GM23248 (cell line): ENCODE measurements at regions not wholly inside any gene's neighbourhood (a gene's known extent, or its start where the extent isn't known, plus 50 kb on each side); places are given as distances from the start of the nearest gene placed in this dataset.

Source experiments
- DNase-seq: peaks from one replicate; pipeline ENCODE4 v3.0.0-alpha.2; 2015
- H2AFZ ChIP-seq: fragments of 200-600 bp; sonication (generic); 2 replicates; pipeline ENCODE4 v1.6.1; 2016; ENCODE audit warnings: antibody characterized with exemption
- H3F3A ChIP-seq: fragments of 200-600 bp; sonication (generic); 2 replicates; pipeline ENCODE4 v1.6.1; 2016; ENCODE audit warnings: mild to moderate bottlenecking, antibody characterized with exemption, mixed run types; ENCODE audit not compliant: insufficient read depth
- H3K27ac ChIP-seq: fragments of 200-600 bp; sonication (generic); 2 replicates; pipeline ENCODE4 v1.5.1; 2016; ENCODE audit warnings: mild to moderate bottlenecking
- H3K27me3 ChIP-seq: fragments of 200-600 bp; sonication (generic); replicated peaks from 2 replicates; pipeline ENCODE4 v1.6.1; 2016; ENCODE audit warnings: mild to moderate bottlenecking; ENCODE audit not compliant: insufficient read depth
- H3K36me3 ChIP-seq: fragments of 200-600 bp; sonication (generic); 2 replicates; pipeline ENCODE4 v1.6.1; 2016; ENCODE audit warnings: low read depth, mild to moderate bottlenecking
- H3K4me1 ChIP-seq: fragments of 200-600 bp; sonication (generic); 2 replicates; pipeline ENCODE4 v1.6.1; 2016; ENCODE audit warnings: mild to moderate bottlenecking; ENCODE audit not compliant: insufficient read depth
- H3K4me2 ChIP-seq: fragments of 200-600 bp; sonication (generic); one replicate; pipeline ENCODE4 v1.6.1; 2016; ENCODE audit warnings: mild to moderate bottlenecking; ENCODE audit not compliant: unreplicated experiment
- H3K4me3 ChIP-seq: fragments of 200-600 bp; sonication (generic); 2 replicates; pipeline ENCODE4 v1.5.1; 2016; ENCODE audit warnings: mild to moderate bottlenecking
- H3K79me2 ChIP-seq: fragments of 200-600 bp; sonication (generic); 2 replicates; pipeline ENCODE4 v1.6.1; 2016; ENCODE audit warnings: mild to moderate bottlenecking; ENCODE audit not compliant: insufficient read depth
- H3K9ac ChIP-seq: fragments of 200-600 bp; sonication (generic); 2 replicates; pipeline ENCODE4 v1.6.1; 2016; ENCODE audit warnings: mild to moderate bottlenecking
- H3K9me2 ChIP-seq: fragments of 200-600 bp; sonication (generic); 2 replicates; pipeline ENCODE4 v1.6.1; 2016; ENCODE audit warnings: mixed run types, mild to moderate bottlenecking, moderate library complexity; ENCODE audit not compliant: insufficient read depth
- H3K9me3 ChIP-seq: fragments of 200-600 bp; sonication (generic); one replicate; pipeline ENCODE4 v1.6.1; 2017; ENCODE audit warnings: low read depth
- H4K20me1 ChIP-seq: fragments of 200-600 bp; sonication (generic); 2 replicates; pipeline ENCODE4 v1.6.0; 2016; ENCODE audit not compliant: insufficient read depth
- EZH2 ChIP-seq: fragments of 200-600 bp; sonication (generic); IDR thresholded peaks from 2 replicates; pipeline ENCODE4 v1.6.1; 2018; ENCODE audit warnings: antibody characterized with exemption, mild to moderate bottlenecking; ENCODE audit not compliant: insufficient read depth, poor library complexity, severe bottlenecking
- EZH2phosphoT487 ChIP-seq: fragments of 200-600 bp; sonication (generic); IDR thresholded peaks from 2 replicates; pipeline ENCODE4 v1.6.1; 2018; ENCODE audit warnings: antibody characterized with exemption, moderate library complexity, mild to moderate bottlenecking, low read depth; ENCODE audit not compliant: insufficient read depth
- WGBS, 2 experiments: methylation state at CpG; one replicate each; pipeline ENCODE4 v1.1.6; 2015 to 2017; ENCODE audit warnings: low lambda C conversion rate in 2 of 2, low coverage in 1 of 2; ENCODE audit errors: missing lambda C conversion rate in 2 of 2; 5-methylcytosine and 5-hydroxymethylcytosine counted together
- in situ Hi-C: fragments of 300-500 bp; cut with MboI; formaldehyde crosslinking; loops from 2 replicates; pipeline ENCODE4 v1.15.0; 2020

- peaks cover 12% of the 10 kb centered on the region for H3K4me1 ChIP-seq
- no peaks in the 10 kb centered on the region for H3K27me3 ChIP-seq
- no peaks in the 10 kb centered on the region for H3F3A ChIP-seq
- DNase-seq: peak; percentile 45
- H3K79me2 ChIP-seq: no peaks in the 10 kb centered on the region
- H3K4me2 ChIP-seq: peak overlapping the region; percentile 84
- H4K20me1 ChIP-seq: no peaks in the 10 kb centered on the region
- H3K4me3 ChIP-seq: peak overlapping the region; percentile 67
- in situ Hi-C loops: no loop called here
- no peaks in the 10 kb centered on the region for H3K9me2 ChIP-seq
- WGBS, 2 experiments: 23 to 28% methylated on average over 3 of the region's 3 CpGs
- no peak overlapping the region for H3K27ac ChIP-seq
- H2AFZ ChIP-seq: 0 out of 2 replicates have a peak overlapping the region, but pooled peaks have one; percentile 52
- H3K36me3 ChIP-seq: no peaks in the 10 kb centered on the region
- H3K9ac ChIP-seq: peak overlapping the region; percentile 64; the same call in 1 of the 2 replicates
- TF ChIP-seq EZH2phosphoT487 (no peak), EZH2 (no peak)
- no peaks in the 10 kb centered on the region for H3K9me3 ChIP-seq
Observed at GRCh38 chr15:56804938-56805337, 71.6 kb upstream of the ZNF280D start.

DNA sequence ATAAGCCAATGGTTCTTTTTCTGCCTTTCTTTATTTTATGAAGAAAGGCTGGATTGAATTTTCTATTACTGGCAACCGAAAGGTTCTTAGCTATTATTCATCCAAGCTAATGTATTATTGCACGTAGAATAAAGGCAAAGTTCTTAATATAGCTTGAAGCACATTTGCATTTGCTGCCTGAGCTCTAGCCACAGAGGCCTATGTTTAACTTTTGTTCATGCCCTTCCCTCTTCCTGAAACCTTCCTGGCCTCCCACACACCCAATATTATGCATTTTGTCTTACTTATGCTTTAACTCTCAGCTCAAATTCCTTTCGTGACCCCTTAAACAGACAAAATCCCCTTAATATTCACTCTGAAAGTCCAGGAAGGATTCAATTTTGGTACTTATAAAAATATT is 71.0 kb upstream of the ZNF280D start:
- WGBS, 2 experiments: 88 to 95% methylated on average over 3 of the region's 3 CpGs
- H2AFZ ChIP-seq: no peak overlapping the region
- H3K36me3 ChIP-seq: no peaks in the 10 kb centered on the region
- no peak overlapping the region for H3K4me2 ChIP-seq
- no peaks in the 10 kb centered on the region for H3K79me2 ChIP-seq
- no peaks in the 10 kb centered on the region for H3K9me2 ChIP-seq
- in situ Hi-C loops: no loop called here
- H3F3A ChIP-seq: no peaks in the 10 kb centered on the region
- H3K4me1 ChIP-seq: peaks cover 12% of the 10 kb centered on the region
- no peak for DNase-seq
- no peak overlapping the region for H3K27ac ChIP-seq
- TF ChIP-seq EZH2phosphoT487: no peak
- TF ChIP-seq EZH2: no peak
- H3K9me3 ChIP-seq: no peaks in the 10 kb centered on the region
- H3K9ac ChIP-seq: no peak overlapping the region
- H3K4me3 ChIP-seq: no peak overlapping the region
- no peaks in the 10 kb centered on the region for H3K27me3 ChIP-seq
- no peaks in the 10 kb centered on the region for H4K20me1 ChIP-seq

GRCh38 chr15:56802161-56802560 is 68.9 kb upstream of the ZNF280D start:
- H3K4me3 ChIP-seq: no peak overlapping the region
- H2AFZ ChIP-seq: no peak overlapping the region
- H3F3A ChIP-seq: no peaks in the 10 kb centered on the region
- no peak for DNase-seq
- no peak for TF ChIP-seq EZH2
- TF ChIP-seq EZH2phosphoT487: no peak
- no peaks in the 10 kb centered on the region for H3K27me3 ChIP-seq
- no peaks in the 10 kb centered on the region for H3K9me3 ChIP-seq
- in situ Hi-C loops: no loop called here
- no peak overlapping the region for H3K9ac ChIP-seq
- no peaks in the 10 kb centered on the region for H3K36me3 ChIP-seq
- H3K79me2 ChIP-seq: no peaks in the 10 kb centered on the region
- no peaks in the 10 kb centered on the region for H3K9me2 ChIP-seq
- WGBS, 2 experiments: 53 to 54% methylated on average over 1 of the region's 1 CpG
- H3K4me2 ChIP-seq: no peak overlapping the region
- H4K20me1 ChIP-seq: no peaks in the 10 kb centered on the region
- no peak overlapping the region for H3K27ac ChIP-seq
- H3K4me1 ChIP-seq: peaks cover 12% of the 10 kb centered on the region

DNA sequence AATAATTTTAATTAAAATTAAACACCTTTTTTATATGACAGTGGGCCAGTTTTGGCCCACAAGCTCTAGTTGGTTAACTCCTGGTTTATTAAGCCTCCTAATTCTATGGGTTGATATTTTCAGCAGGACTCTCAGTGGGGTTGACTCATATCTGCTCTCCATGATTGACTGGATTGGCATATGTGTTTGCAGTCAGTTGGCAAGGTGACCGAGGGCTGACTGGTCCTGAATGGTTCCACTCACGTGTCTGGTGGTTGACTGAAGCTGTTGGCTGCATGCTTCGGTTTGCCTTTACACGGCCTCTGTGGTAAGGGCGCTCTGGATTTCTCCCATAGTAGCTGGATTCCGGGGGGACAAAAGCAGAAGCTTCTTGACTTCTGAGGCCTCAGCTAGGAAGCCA is 65.3 kb upstream of the ZNF280D start:
- Histone ChIP-seq H3K4me2 (no peak overlapping the region), H3K79me2 (no peaks in the 10 kb centered on the region), H3K27ac (no peak overlapping the region), H3F3A (peaks cover 16% of the 10 kb centered on the region), H3K9me3 (no peaks in the 10 kb centered on the region), H3K27me3 (no peaks in the 10 kb centered on the region), H3K36me3 (no peaks in the 10 kb centered on the region), H3K9ac (no peak overlapping the region), H3K9me2 (no peaks in the 10 kb centered on the region), H3K4me1 (peaks cover 12% of the 10 kb centered on the region), H3K4me3 (no peak overlapping the region), H2AFZ (no peak overlapping the region), H4K20me1 (no peaks in the 10 kb centered on the region)
- TF ChIP-seq EZH2phosphoT487 (no peak), EZH2 (no peak)
- WGBS, 2 experiments: 62 to 66% methylated on average over 6 of the region's 6 CpGs
- in situ Hi-C loops: loop anchor here (25.0 kb wide), 1 partner anchor 111 kb away; no protein-coding TSS in a partner anchor
- DNase-seq: no peak
